ENCODE measurements at regions not wholly inside any gene's neighbourhood (a gene's known extent, or its start where the extent isn't known, plus 50 kb on each side); places are given as distances from the start of the nearest gene placed in this dataset.

DNA sequence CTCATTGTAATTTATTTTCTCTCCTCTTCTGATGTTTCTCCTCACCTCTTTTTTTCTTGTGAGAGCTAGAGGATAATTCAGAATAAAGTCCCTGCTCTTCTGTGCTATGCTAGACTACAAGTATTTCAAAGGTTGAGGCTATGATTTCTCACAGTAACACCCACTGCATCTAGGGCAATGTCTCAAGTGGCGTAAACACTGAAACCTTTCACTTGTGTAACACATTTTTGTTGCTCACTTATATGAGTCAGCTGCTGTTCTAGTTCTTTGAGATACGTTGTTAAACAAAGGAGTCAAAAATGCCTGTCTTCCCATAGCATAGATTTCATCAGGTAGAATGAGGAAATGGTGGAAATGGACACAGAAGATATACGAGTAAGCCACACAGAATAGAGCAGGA, 305.1 kb upstream of the PITRM1 start:
- H2AFZ ChIP-seq (ENCODE audit: insufficient read depth, low read depth, low read length, poor library complexity, severe bottlenecking), result no peak overlapping the region
- WGBS (ENCODE audit: insufficient coverage), result no CpG with 5 or more reads among the region's 3 CpGs
- no peak overlapping the region for H3K4me2 ChIP-seq (replicated peaks; ENCODE audit: low read depth, low read length, poor library complexity, severe bottlenecking)

DNA sequence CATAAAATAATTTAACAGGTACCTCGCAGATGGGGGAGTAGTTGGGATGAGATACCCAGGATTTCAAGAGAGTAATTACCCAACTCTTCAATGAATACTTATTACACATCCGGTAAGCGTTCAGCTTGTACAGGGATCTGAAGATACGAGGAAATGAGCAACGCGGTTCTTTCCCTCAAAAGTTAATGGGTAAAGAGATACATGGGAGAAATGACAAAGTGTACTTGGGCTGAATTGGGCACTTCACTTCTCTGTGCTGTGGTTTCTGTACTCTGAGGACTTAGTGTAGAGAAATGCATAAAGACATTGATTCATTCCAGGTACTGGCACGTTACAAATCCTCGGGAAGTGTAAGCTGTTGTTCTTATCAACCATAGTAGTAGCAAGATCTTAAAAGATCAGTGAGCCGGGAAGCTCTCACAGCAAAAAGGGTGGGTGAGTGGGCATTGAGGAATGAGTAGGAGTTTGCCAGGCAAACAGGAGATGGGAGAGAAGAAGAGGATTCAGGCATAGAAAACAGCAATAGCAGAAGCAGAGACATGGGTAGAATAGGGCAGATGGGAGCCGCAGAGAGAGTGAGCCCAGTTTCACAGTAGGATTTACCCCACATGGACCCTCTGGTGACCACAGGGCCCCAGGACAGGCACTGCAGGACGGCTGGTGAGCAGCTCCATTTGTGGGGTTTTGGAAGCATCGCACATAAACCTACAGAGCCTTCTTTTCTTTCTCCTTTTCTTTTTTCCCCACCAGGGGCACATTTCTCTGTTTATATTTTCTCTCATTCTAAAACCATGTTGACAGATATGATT, 304.3 kb upstream of the PITRM1 start:
- no peaks in the 10 kb centered on the region for H3K9me3 Mint-ChIP-seq (ENCODE audit: insufficient read depth)
- CTCF ChIA-PET, result no interaction called here
- no peak overlapping the region for H3K27ac Mint-ChIP-seq
- H3K4me1 Mint-ChIP-seq, result peaks cover 27% of the 10 kb centered on the region
- no peak overlapping the region for H3K4me3 Mint-ChIP-seq
- DNase-seq (no peak), ATAC-seq (ENCODE audit: low read depth) (no peak)
- H3K27me3 ChIP-seq (replicated peaks in 1 of 4; ENCODE audit: control extremely low read depth in 1 of 4, control insufficient read depth in 3 of 4, insufficient read depth in 4 of 4, low read length in 3 of 4), result no peaks in the 10 kb centered on the region
- H3K9me3 ChIP-seq (ENCODE audit: control extremely low read depth in 1 of 3, control insufficient read depth in 2 of 3, insufficient read depth in 1 of 3, low read length in 2 of 3), result no peaks in the 10 kb centered on the region
- POLR2A ChIA-PET, result interaction anchor here (0.6 kb wide), 1 partner anchor 285 kb away, joined by 4 read pairs; no protein-coding TSS in a partner anchor
- no peak overlapping the region for H3K27ac ChIP-seq (ENCODE audit: low read length in 2 of 2)
- intact Hi-C loops (cut with micrococcal nuclease), result no loop called here
- no peaks in the 10 kb centered on the region for H3K27me3 Mint-ChIP-seq
- H3K4me1 ChIP-seq (ENCODE audit: control insufficient read depth in 2 of 2, insufficient read depth in 2 of 2, low read length in 2 of 2), result peaks cover 18 to 24% of the 10 kb centered on the region in 2 donors
- no peaks in the 10 kb centered on the region for H4K20me1 ChIP-seq (ENCODE audit: control insufficient read depth, insufficient read depth, low read length, poor library complexity, severe bottlenecking)
- no peak overlapping the region for H3K4me3 ChIP-seq (ENCODE audit: control extremely low read depth in 1 of 5, extremely low read depth in 1 of 5, insufficient read depth in 1 of 5, low read depth in 2 of 5, low read length in 4 of 5)
- H2AFZ ChIP-seq (ENCODE audit: insufficient read depth, low read depth, low read length, poor library complexity, severe bottlenecking), result no peak overlapping the region
- H3K79me2 ChIP-seq (ENCODE audit: control insufficient read depth, insufficient read depth, low read length), result no peaks in the 10 kb centered on the region
- no peak overlapping the region for H3K4me2 ChIP-seq (replicated peaks; ENCODE audit: low read depth, low read length, poor library complexity, severe bottlenecking)
- H3K9ac ChIP-seq (ENCODE audit: low read length), result no peak overlapping the region
- 96% methylated on average over 4 of the region's 12 CpGs for WGBS (ENCODE audit: insufficient coverage)
- TF ChIP-seq EZH2 (IDR thresholded peaks at IDR 0.05; ENCODE audit: borderline replicate concordance, insufficient read depth, low read depth, low read length, poor library complexity, severe bottlenecking), result no peak
- TF ChIP-seq, protein P1, sequence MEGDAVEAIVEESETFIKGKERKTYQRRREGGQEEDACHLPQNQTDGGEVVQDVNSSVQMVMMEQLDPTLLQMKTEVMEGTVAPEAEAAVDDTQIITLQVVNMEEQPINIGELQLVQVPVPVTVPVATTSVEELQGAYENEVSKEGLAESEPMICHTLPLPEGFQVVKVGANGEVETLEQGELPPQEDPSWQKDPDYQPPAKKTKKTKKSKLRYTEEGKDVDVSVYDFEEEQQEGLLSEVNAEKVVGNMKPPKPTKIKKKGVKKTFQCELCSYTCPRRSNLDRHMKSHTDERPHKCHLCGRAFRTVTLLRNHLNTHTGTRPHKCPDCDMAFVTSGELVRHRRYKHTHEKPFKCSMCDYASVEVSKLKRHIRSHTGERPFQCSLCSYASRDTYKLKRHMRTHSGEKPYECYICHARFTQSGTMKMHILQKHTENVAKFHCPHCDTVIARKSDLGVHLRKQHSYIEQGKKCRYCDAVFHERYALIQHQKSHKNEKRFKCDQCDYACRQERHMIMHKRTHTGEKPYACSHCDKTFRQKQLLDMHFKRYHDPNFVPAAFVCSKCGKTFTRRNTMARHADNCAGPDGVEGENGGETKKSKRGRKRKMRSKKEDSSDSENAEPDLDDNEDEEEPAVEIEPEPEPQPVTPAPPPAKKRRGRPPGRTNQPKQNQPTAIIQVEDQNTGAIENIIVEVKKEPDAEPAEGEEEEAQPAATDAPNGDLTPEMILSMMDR (IDR thresholded peaks at IDR 0.05), result no peak
- H3K36me3 ChIP-seq (replicated peaks in 1 of 2; ENCODE audit: control extremely low read depth in 1 of 2, control insufficient read depth in 1 of 2, extremely low read depth in 1 of 2, insufficient read depth in 2 of 2, low read length in 1 of 2), result no peaks in the 10 kb centered on the region

More for the DNA sequence above, 305.1 kb upstream of the PITRM1 start:
- no peak overlapping the region for H3K27ac ChIP-seq (ENCODE audit: low read length in 2 of 2)
- H3K27me3 Mint-ChIP-seq, result no peaks in the 10 kb centered on the region
- intact Hi-C loops (cut with micrococcal nuclease), result no loop called here
- H3K4me1 ChIP-seq (ENCODE audit: control insufficient read depth in 2 of 2, insufficient read depth in 2 of 2, low read length in 2 of 2), result peaks cover 21 to 25% of the 10 kb centered on the region in 2 donors
- no peak for ATAC-seq (ENCODE audit: low read depth)
- no peak overlapping the region for H3K4me3 ChIP-seq (ENCODE audit: control extremely low read depth in 1 of 5, extremely low read depth in 1 of 5, insufficient read depth in 1 of 5, low read depth in 2 of 5, low read length in 4 of 5)
- no peak for DNase-seq
- H3K4me1 Mint-ChIP-seq, result peaks cover 28% of the 10 kb centered on the region
- H3K27me3 ChIP-seq (replicated peaks in 1 of 4; ENCODE audit: control extremely low read depth in 1 of 4, control insufficient read depth in 3 of 4, insufficient read depth in 4 of 4, low read length in 3 of 4), result no peaks in the 10 kb centered on the region
- H3K9me3 ChIP-seq (ENCODE audit: control extremely low read depth in 1 of 3, control insufficient read depth in 2 of 3, insufficient read depth in 1 of 3, low read length in 2 of 3), result no peaks in the 10 kb centered on the region
- CTCF ChIA-PET, result no interaction called here
- no peaks in the 10 kb centered on the region for H3K9me3 Mint-ChIP-seq (ENCODE audit: insufficient read depth)
- H3K36me3 ChIP-seq (replicated peaks in 1 of 2; ENCODE audit: control extremely low read depth in 1 of 2, control insufficient read depth in 1 of 2, extremely low read depth in 1 of 2, insufficient read depth in 2 of 2, low read length in 1 of 2), result no peaks in the 10 kb centered on the region
- POLR2A ChIA-PET, result no interaction called here
- H3K9ac ChIP-seq (ENCODE audit: low read length), result no peak overlapping the region
- peak overlapping the region; percentile 8 for H3K27ac Mint-ChIP-seq
- no peak overlapping the region for H3K4me3 Mint-ChIP-seq
- no peaks in the 10 kb centered on the region for H3K79me2 ChIP-seq (ENCODE audit: control insufficient read depth, insufficient read depth, low read length)
- H4K20me1 ChIP-seq (ENCODE audit: control insufficient read depth, insufficient read depth, low read length, poor library complexity, severe bottlenecking), result no peaks in the 10 kb centered on the region
- no peak for TF ChIP-seq EZH2 (IDR thresholded peaks at IDR 0.05; ENCODE audit: borderline replicate concordance, insufficient read depth, low read depth, low read length, poor library complexity, severe bottlenecking)
- TF ChIP-seq, protein P1 (IDR thresholded peaks at IDR 0.05), result no peak

Measured in B cell (primary cell).